ENCODE measurements at regions not wholly inside any gene's neighbourhood (a gene's known extent, or its start where the extent isn't known, plus 50 kb on each side); places are given as distances from the start of the nearest gene placed in this dataset.

- Mint-ChIP-seq H3K27me3 (ENCODE audit: insufficient read depth, unreplicated experiment) (no peaks in the 10 kb centered on the region), H3K36me3 (ENCODE audit: insufficient read depth, unreplicated experiment) (no peaks in the 10 kb centered on the region), H3K9me3 (ENCODE audit: unreplicated experiment) (no peaks in the 10 kb centered on the region), H3K27ac (ENCODE audit: low read depth, unreplicated experiment) (no peak overlapping the region), H3K4me3 (ENCODE audit: unreplicated experiment) (no peak overlapping the region), H3K4me1 (ENCODE audit: insufficient read depth, unreplicated experiment) (no peaks in the 10 kb centered on the region)
- ChIA-PET POLR2A (no interaction called here), CTCF (interaction anchor here (0.7 to 1.0 kb wide), 2 partner anchors 10 to 17 kb away, joined by 3 read pairs; no protein-coding TSS in a partner anchor)
- intact Hi-C loops (cut with micrococcal nuclease) = no loop called here
- no TSS peak for BruUV-seq (replicated peaks)
- TF ChIP-seq CTCF (IDR thresholded peaks at IDR 0.05; ENCODE audit: unreplicated experiment) = no peak
- DNase-seq (ENCODE audit: unreplicated experiment) = no peak
Measured at GRCh38 chr2:173684896-173685459, 280.2 kb downstream of the SP3 start.

- intact Hi-C loops (cut with micrococcal nuclease) = no loop called here
Measured at GRCh38 chr2:173690349-173690748, 274.8 kb downstream of the SP3 start.

GRCh38 chr2:173692068-173692467, 273.1 kb downstream of the SP3 start:
- ChIA-PET CTCF (interaction anchor here (0.6 kb wide), 1 partner anchor 85 kb away, joined by 3 read pairs; no protein-coding TSS in a partner anchor), POLR2A (no interaction called here)
- no peak for TF ChIP-seq CTCF (IDR thresholded peaks at IDR 0.05; ENCODE audit: unreplicated experiment)
- Mint-ChIP-seq H3K27me3 (ENCODE audit: insufficient read depth, unreplicated experiment) (no peaks in the 10 kb centered on the region), H3K36me3 (ENCODE audit: insufficient read depth, unreplicated experiment) (no peaks in the 10 kb centered on the region), H3K4me3 (ENCODE audit: unreplicated experiment) (no peak overlapping the region), H3K9me3 (ENCODE audit: unreplicated experiment) (no peaks in the 10 kb centered on the region), H3K27ac (ENCODE audit: low read depth, unreplicated experiment) (no peak overlapping the region), H3K4me1 (ENCODE audit: insufficient read depth, unreplicated experiment) (no peaks in the 10 kb centered on the region)
- DNase-seq (ENCODE audit: unreplicated experiment) = no peak
- intact Hi-C loops (cut with micrococcal nuclease) = no loop called here
- no TSS peak for BruUV-seq (replicated peaks)

More at GRCh38 chr2:173690349-173690748, 274.8 kb downstream of the SP3 start:
- no peaks in the 10 kb centered on the region for H3K4me1 Mint-ChIP-seq (ENCODE audit: insufficient read depth, unreplicated experiment)
- no peaks in the 10 kb centered on the region for H3K36me3 Mint-ChIP-seq (ENCODE audit: insufficient read depth, unreplicated experiment)
- no peak overlapping the region for H3K27ac Mint-ChIP-seq (ENCODE audit: low read depth, unreplicated experiment)
- DNase-seq (ENCODE audit: unreplicated experiment) = no peak
- H3K27me3 Mint-ChIP-seq (ENCODE audit: insufficient read depth, unreplicated experiment) = no peaks in the 10 kb centered on the region
- BruUV-seq (replicated peaks) = no TSS peak
- no peak for TF ChIP-seq CTCF (IDR thresholded peaks at IDR 0.05; ENCODE audit: unreplicated experiment)
- ChIA-PET POLR2A (no interaction called here), CTCF (no interaction called here)
- no peaks in the 10 kb centered on the region for H3K9me3 Mint-ChIP-seq (ENCODE audit: unreplicated experiment)
- H3K4me3 Mint-ChIP-seq (ENCODE audit: unreplicated experiment) = no peak overlapping the region

- Mint-ChIP-seq H3K36me3 (ENCODE audit: insufficient read depth, unreplicated experiment) (no peaks in the 10 kb centered on the region), H3K27me3 (ENCODE audit: insufficient read depth, unreplicated experiment) (no peaks in the 10 kb centered on the region), H3K4me3 (ENCODE audit: unreplicated experiment) (no peak overlapping the region), H3K4me1 (ENCODE audit: insufficient read depth, unreplicated experiment) (no peaks in the 10 kb centered on the region), H3K27ac (ENCODE audit: low read depth, unreplicated experiment) (no peak overlapping the region), H3K9me3 (ENCODE audit: unreplicated experiment) (no peaks in the 10 kb centered on the region)
- TF ChIP-seq CTCF (IDR thresholded peaks at IDR 0.05; ENCODE audit: unreplicated experiment) = no peak
- no peak for DNase-seq (ENCODE audit: unreplicated experiment)
- POLR2A ChIA-PET = interaction anchor here (0.5 to 0.7 kb wide), 2 partner anchors 34 to 103 kb away, joined by 3 read pairs; no protein-coding TSS in a partner anchor
- CTCF ChIA-PET = interaction anchor here (0.6 kb wide), 1 partner anchor 135 kb away, joined by 3 read pairs; no protein-coding TSS in a partner anchor
- no TSS peak for BruUV-seq (replicated peaks)
- intact Hi-C loops (cut with micrococcal nuclease) = no loop called here
Measured at GRCh38 chr2:173693044-173693589, 272.1 kb downstream of the SP3 start.
